IMR-90 (cell line): ENCODE measurements at regions not wholly inside any gene's neighbourhood (a gene's known extent, or its start where the extent isn't known, plus 50 kb on each side); places are given as distances from the start of the nearest gene placed in this dataset.

Experiments used
- ATAC-seq: fragments of 200-7000 bp; cut with Tn5 transposase; 2 replicates; pipeline ENCODE4 v1.9.1; 2020; ENCODE audit warnings: low read depth, mild to moderate bottlenecking, moderate library complexity
- BruUV-seq: library from RNA; stranded (reverse); fragments of 400-500 nt; replicated peaks from 2 replicates; lab custom pipeline; 2021; lab: Mats Ljungman, UMichigan
- CTCF ChIA-PET: fragments of 300-600 bp; formaldehyde crosslinking; extraction: SDS; loops from one replicate; lab custom pipeline; 2021; ENCODE audit warnings: antibody characterized with exemption; lab: Yijun Ruan, JAX
- POLR2A ChIA-PET: fragments of 300-600 bp; sonication (Branson Sonifier 250); formaldehyde crosslinking; loops from one replicate; lab custom pipeline; 2022; ENCODE audit warnings: antibody characterized with exemption; ENCODE audit not compliant: unreplicated experiment; lab: Charles Lee
- DNase-seq: peaks from one replicate; pipeline ENCODE4 v3.0.0; 2013
- H2AFZ ChIP-seq: replicated peaks from 2 replicates; pipeline ENCODE3; 2013; ENCODE audit warnings: low read length, mild to moderate bottlenecking; ENCODE audit not compliant: poor library complexity
- H2AK5ac ChIP-seq: 2 replicates; pipeline ENCODE4 v1.6.1; 2013; ENCODE audit warnings: low read depth, low read length, inconsistent platforms
- H2AK9ac ChIP-seq: replicated peaks from 2 replicates; pipeline ENCODE3; 2013; ENCODE audit warnings: mild to moderate bottlenecking, low read depth, low read length, moderate library complexity; ENCODE audit not compliant: poor library complexity
- H2BK120ac ChIP-seq: 2 replicates; pipeline ENCODE4 v1.6.1; 2013; ENCODE audit warnings: low read depth, low read length, inconsistent platforms
- H2BK15ac ChIP-seq: 3 replicates; pipeline ENCODE4 v1.6.1; 2013; ENCODE audit warnings: low read depth, low read length, inconsistent platforms
- H2BK20ac ChIP-seq: 2 replicates; pipeline ENCODE4 v1.6.1; 2013; ENCODE audit warnings: low read depth, mild to moderate bottlenecking, inconsistent platforms, low read length, moderate library complexity
- H2BK5ac ChIP-seq: 2 replicates; pipeline ENCODE4 v1.6.1; 2013; ENCODE audit warnings: mild to moderate bottlenecking, low read depth, low read length, inconsistent platforms; ENCODE audit not compliant: poor library complexity, severe bottlenecking
- H3K14ac ChIP-seq: replicated peaks from 2 replicates; pipeline ENCODE4 v1.6.1; 2013; ENCODE audit warnings: low read depth, low read length, inconsistent platforms
- H3K18ac ChIP-seq: 2 replicates; pipeline ENCODE4 v1.6.1; 2013; ENCODE audit warnings: low read depth, low read length, control low read depth
- H3K23ac ChIP-seq: 2 replicates; pipeline ENCODE4 v1.6.1; 2013; ENCODE audit warnings: low read depth, low read length, inconsistent platforms
- H3K27ac ChIP-seq: 2 replicates; pipeline ENCODE4 v1.5.1; 2013; ENCODE audit warnings: mild to moderate bottlenecking, control low read depth, low read length; ENCODE audit not compliant: insufficient read depth
- H3K27me3 ChIP-seq: 2 replicates; pipeline ENCODE4 v1.6.1; 2013; ENCODE audit warnings: low read length; ENCODE audit not compliant: control insufficient read depth, insufficient read depth
- H3K36me3 ChIP-seq: 2 replicates; pipeline ENCODE4 v1.6.1; 2013; ENCODE audit warnings: low read length, mixed read lengths; ENCODE audit not compliant: control insufficient read depth, insufficient read depth
- H3K4ac ChIP-seq: 2 replicates; pipeline ENCODE4 v1.6.1; 2013; ENCODE audit warnings: low read depth, low read length, inconsistent platforms
- H3K4me1 ChIP-seq: 2 replicates; pipeline ENCODE4 v1.6.1; 2013; ENCODE audit warnings: low read length, mixed read lengths; ENCODE audit not compliant: control insufficient read depth, insufficient read depth
- H3K4me2 ChIP-seq: 2 replicates; pipeline ENCODE4 v1.6.1; 2013; ENCODE audit warnings: low read depth, mild to moderate bottlenecking, control low read depth, low read length, moderate library complexity
- H3K4me3 ChIP-seq: 2 replicates; pipeline ENCODE4 v1.5.1; 2013; ENCODE audit warnings: low read depth, mild to moderate bottlenecking, control low read depth, low read length, moderate library complexity; ENCODE audit not compliant: insufficient read depth
- H3K56ac ChIP-seq: 2 replicates; pipeline ENCODE4 v1.6.1; 2013; ENCODE audit warnings: low read length, inconsistent platforms; ENCODE audit not compliant: insufficient read depth; ENCODE audit errors: extremely low read depth
- H3K79me1 ChIP-seq, 2 experiments: 2 replicates each; pipeline ENCODE4 v1.6.1; 2013; ENCODE audit warnings: low read length in 2 of 2, inconsistent platforms in 1 of 2, low read depth in 1 of 2
- H3K9ac ChIP-seq: 2 replicates; pipeline ENCODE4 v1.6.1; 2013; ENCODE audit warnings: low read depth, low read length, control low read depth
- H3K9me1 ChIP-seq: 2 replicates; pipeline ENCODE4 v1.6.1; 2013; ENCODE audit warnings: low read length, inconsistent platforms; ENCODE audit not compliant: insufficient read depth
- H3K9me3 ChIP-seq: 2 replicates; pipeline ENCODE4 v1.6.1; 2013; ENCODE audit warnings: low read length; ENCODE audit not compliant: control insufficient read depth, insufficient read depth
- H4K20me1 ChIP-seq: 2 replicates; pipeline ENCODE4 v1.6.1; 2013; ENCODE audit warnings: low read length, inconsistent platforms; ENCODE audit not compliant: insufficient read depth
- H4K5ac ChIP-seq: 2 replicates; pipeline ENCODE4 v1.6.1; 2013; ENCODE audit warnings: mild to moderate bottlenecking, low read depth, low read length, control low read depth
- H4K8ac ChIP-seq, 2 experiments: 2 replicates each; pipeline ENCODE4 v1.6.1; 2013; ENCODE audit warnings: low read depth in 2 of 2, low read length in 2 of 2, control low read depth in 1 of 2, inconsistent platforms in 1 of 2
- H4K91ac ChIP-seq: 2 replicates; pipeline ENCODE4 v1.6.1; 2013; ENCODE audit warnings: low read depth, low read length, inconsistent platforms; ENCODE audit not compliant: insufficient read depth
- BHLHE40 ChIP-seq: fragments of 150-350 bp; IDR thresholded peaks from 2 replicates; pipeline ENCODE4 v1.6.1; 2016; ENCODE audit warnings: mild to moderate bottlenecking, low read depth, low read length
- CTCF ChIP-seq: conservative IDR thresholded peaks from 2 replicates; pipeline ENCODE4 v1.5.1; 2012; ENCODE audit warnings: mild to moderate bottlenecking, low read depth, low read length, improper control_type of control experiment
- MAFK ChIP-seq: IDR thresholded peaks from 2 replicates; pipeline ENCODE4 v1.6.1; 2012; ENCODE audit warnings: low read depth, low read length, improper control_type of control experiment
- MAZ ChIP-seq: IDR thresholded peaks from 2 replicates; pipeline ENCODE4 v1.6.1; 2012; ENCODE audit warnings: low read depth, mild to moderate bottlenecking, low read length, improper control_type of control experiment, moderate library complexity, borderline replicate concordance
- SMC3 ChIP-seq: fragments of 150-350 bp; IDR thresholded peaks from 2 replicates; pipeline ENCODE4 v1.6.1; 2016; ENCODE audit warnings: low read depth, mild to moderate bottlenecking, antibody characterized with exemption, low read length, moderate library complexity
- WGBS, 2 experiments: methylation state at CpG; one replicate each; pipeline versions ENCODE4 v1.1.5 to v1.1.7; 2013; ENCODE audit warnings: missing lambda C conversion rate in 2 of 2; ENCODE audit not compliant: insufficient read length in 1 of 2; ENCODE audit errors: extremely low coverage in 2 of 2; 5-methylcytosine and 5-hydroxymethylcytosine counted together
- dilution Hi-C: fragments of 300-500 bp; cut with HindIII; formaldehyde crosslinking; loops from one replicate; pipeline ENCODE4 v1.14.3; 2018; ENCODE audit warnings: low sequenced_read_pairs; ENCODE audit not compliant: unreplicated experiment
- in situ Hi-C: fragments of 300-500 bp; cut with MboI; formaldehyde crosslinking; loops from 3 replicates; pipeline ENCODE4 v1.14.3; 2019; ENCODE audit warnings: low sequenced_read_pairs, inconsistent platforms, mixed read lengths
- intact Hi-C: fragments of 100-400 bp; cut with micrococcal nuclease; formaldehyde crosslinking; loops from 2 replicates; pipeline ENCODE4 v1.10.0; 2022

- CTCF ChIA-PET: no interaction called here
- H2BK5ac ChIP-seq: no peak overlapping the region
- no peak for ATAC-seq
- dilution Hi-C loops (no loop called here), intact Hi-C loops (no loop called here), in situ Hi-C loops (no loop called here)
- H3K23ac ChIP-seq: no peak overlapping the region
- H3K4me3 ChIP-seq: no peak overlapping the region
- H2AK9ac ChIP-seq: no peak overlapping the region
- H2BK20ac ChIP-seq: no peak overlapping the region
- no peak overlapping the region for H3K27ac ChIP-seq
- no peaks in the 10 kb centered on the region for H3K36me3 ChIP-seq
- no peak for DNase-seq
- H2BK15ac ChIP-seq: no peak overlapping the region
- no peak overlapping the region for H3K14ac ChIP-seq
- H3K4ac ChIP-seq: no peak overlapping the region
- H3K9ac ChIP-seq: no peak overlapping the region
- no peaks in the 10 kb centered on the region for H3K27me3 ChIP-seq
- no peak overlapping the region for H4K91ac ChIP-seq
- H4K20me1 ChIP-seq: no peaks in the 10 kb centered on the region
- no peaks in the 10 kb centered on the region for H3K9me1 ChIP-seq
- H2AFZ ChIP-seq: no peak overlapping the region
- no peak overlapping the region; the same call in 1 of the 2 replicates for H3K18ac ChIP-seq
- POLR2A ChIA-PET: no interaction called here
- no peak overlapping the region for H2BK120ac ChIP-seq
- no peak overlapping the region for H4K5ac ChIP-seq
- WGBS, 2 experiments: no CpG with 5 or more reads among the region's 3 CpGs
- no peak overlapping the region; the same call in 1 of the 2 replicates for H2AK5ac ChIP-seq
- peaks cover 4% of the 10 kb centered on the region; the same call in 1 of the 2 replicates for H3K4me1 ChIP-seq
- H3K4me2 ChIP-seq: no peak overlapping the region
- H4K8ac ChIP-seq: no peak overlapping the region
- no peaks in the 10 kb centered on the region for H3K79me1 ChIP-seq
- no peaks in the 10 kb centered on the region for H3K9me3 ChIP-seq
- no peak for TF ChIP-seq SMC3
- no peak for TF ChIP-seq BHLHE40
- no peak for TF ChIP-seq CTCF
- TF ChIP-seq MAZ: no peak
- TF ChIP-seq MAFK: no peak
- H3K56ac ChIP-seq: no peak overlapping the region
- BruUV-seq: no TSS peak
Measured at GRCh38 chr4:123891881-123892280, 495.3 kb downstream of the SPRY1 start.
